HCT116 (cell line): ENCODE measurements at regions not wholly inside any gene's neighbourhood (a gene's known extent, or its start where the extent isn't known, plus 50 kb on each side); places are given as distances from the start of the nearest gene placed in this dataset.

Experiments used
- YY1 ChIP-seq: IDR thresholded peaks from 2 replicates; pipeline ENCODE4 v1.6.1; 2011; ENCODE audit warnings: low read length, low read depth, moderate library complexity, mild to moderate bottlenecking; ENCODE audit not compliant: insufficient replicate concordance; ENCODE audit errors: extremely low read depth
- TF ChIP-seq, protein P1 (sequence below), 3 experiments: fragments of 200-600 bp in 1 of 3; sonication (generic) in 1 of 3; IDR thresholded peaks in 2 of 3; conservative IDR thresholded peaks in 1 of 3; 2 replicates each; pipeline ENCODE4 v1.5.1; 2012 to 2017; ENCODE audit warnings: low read depth in 2 of 3, low read length in 2 of 3, antibody characterized with exemption in 1 of 3, borderline replicate concordance in 1 of 3, control low read depth in 1 of 3, mild to moderate bottlenecking in 1 of 3, mixed read lengths in 1 of 3, mixed run types in 1 of 3, moderate library complexity in 1 of 3; ENCODE audit not compliant: insufficient read depth in 1 of 3
- TF ChIP-seq, protein P2 (sequence below): IDR thresholded peaks from 2 replicates; pipeline ENCODE4 v1.6.1; 2012
- TF ChIP-seq, protein P3 (sequence below): IDR thresholded peaks from 2 replicates; pipeline ENCODE4 v1.6.1; 2012

DNA sequence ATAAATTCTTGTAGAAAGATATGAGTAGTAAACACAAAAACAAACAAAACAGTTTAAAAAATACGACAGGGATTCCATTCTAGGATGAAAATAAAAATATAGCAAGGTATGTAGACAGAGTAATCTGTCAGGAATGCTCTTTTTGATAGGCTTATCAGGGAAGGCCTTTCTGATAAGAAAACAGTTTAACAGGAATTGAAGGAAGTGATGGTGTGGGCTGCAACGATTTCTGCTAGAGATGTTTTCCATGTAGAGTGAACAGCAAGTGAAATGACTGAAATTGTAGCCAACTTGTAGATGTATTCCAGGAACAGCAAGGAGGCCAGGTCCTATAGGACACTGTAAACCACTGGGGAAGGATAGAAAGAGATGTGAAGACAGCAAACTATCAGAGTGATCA, 689.7 kb upstream of the GJE1 start:
- TF ChIP-seq, protein P1, sequence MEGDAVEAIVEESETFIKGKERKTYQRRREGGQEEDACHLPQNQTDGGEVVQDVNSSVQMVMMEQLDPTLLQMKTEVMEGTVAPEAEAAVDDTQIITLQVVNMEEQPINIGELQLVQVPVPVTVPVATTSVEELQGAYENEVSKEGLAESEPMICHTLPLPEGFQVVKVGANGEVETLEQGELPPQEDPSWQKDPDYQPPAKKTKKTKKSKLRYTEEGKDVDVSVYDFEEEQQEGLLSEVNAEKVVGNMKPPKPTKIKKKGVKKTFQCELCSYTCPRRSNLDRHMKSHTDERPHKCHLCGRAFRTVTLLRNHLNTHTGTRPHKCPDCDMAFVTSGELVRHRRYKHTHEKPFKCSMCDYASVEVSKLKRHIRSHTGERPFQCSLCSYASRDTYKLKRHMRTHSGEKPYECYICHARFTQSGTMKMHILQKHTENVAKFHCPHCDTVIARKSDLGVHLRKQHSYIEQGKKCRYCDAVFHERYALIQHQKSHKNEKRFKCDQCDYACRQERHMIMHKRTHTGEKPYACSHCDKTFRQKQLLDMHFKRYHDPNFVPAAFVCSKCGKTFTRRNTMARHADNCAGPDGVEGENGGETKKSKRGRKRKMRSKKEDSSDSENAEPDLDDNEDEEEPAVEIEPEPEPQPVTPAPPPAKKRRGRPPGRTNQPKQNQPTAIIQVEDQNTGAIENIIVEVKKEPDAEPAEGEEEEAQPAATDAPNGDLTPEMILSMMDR (IDR thresholded peaks at IDR 0.05 in 2 of 3, conservative IDR thresholded peaks at IDR 0.05 in 1 of 3; ENCODE audit: borderline replicate concordance in 1 of 3, insufficient read depth in 1 of 3, low read depth in 2 of 3, low read length in 2 of 3) = no peak
- TF ChIP-seq, protein P2, sequence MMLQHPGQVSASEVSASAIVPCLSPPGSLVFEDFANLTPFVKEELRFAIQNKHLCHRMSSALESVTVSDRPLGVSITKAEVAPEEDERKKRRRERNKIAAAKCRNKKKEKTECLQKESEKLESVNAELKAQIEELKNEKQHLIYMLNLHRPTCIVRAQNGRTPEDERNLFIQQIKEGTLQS = no peak
- no peak for TF ChIP-seq YY1
- TF ChIP-seq, protein P3, sequence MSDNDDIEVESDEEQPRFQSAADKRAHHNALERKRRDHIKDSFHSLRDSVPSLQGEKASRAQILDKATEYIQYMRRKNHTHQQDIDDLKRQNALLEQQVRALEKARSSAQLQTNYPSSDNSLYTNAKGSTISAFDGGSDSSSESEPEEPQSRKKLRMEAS = no peak
